ENCODE measurements at regions not wholly inside any gene's neighbourhood (a gene's known extent, or its start where the extent isn't known, plus 50 kb on each side); places are given as distances from the start of the nearest gene placed in this dataset.

DNA sequence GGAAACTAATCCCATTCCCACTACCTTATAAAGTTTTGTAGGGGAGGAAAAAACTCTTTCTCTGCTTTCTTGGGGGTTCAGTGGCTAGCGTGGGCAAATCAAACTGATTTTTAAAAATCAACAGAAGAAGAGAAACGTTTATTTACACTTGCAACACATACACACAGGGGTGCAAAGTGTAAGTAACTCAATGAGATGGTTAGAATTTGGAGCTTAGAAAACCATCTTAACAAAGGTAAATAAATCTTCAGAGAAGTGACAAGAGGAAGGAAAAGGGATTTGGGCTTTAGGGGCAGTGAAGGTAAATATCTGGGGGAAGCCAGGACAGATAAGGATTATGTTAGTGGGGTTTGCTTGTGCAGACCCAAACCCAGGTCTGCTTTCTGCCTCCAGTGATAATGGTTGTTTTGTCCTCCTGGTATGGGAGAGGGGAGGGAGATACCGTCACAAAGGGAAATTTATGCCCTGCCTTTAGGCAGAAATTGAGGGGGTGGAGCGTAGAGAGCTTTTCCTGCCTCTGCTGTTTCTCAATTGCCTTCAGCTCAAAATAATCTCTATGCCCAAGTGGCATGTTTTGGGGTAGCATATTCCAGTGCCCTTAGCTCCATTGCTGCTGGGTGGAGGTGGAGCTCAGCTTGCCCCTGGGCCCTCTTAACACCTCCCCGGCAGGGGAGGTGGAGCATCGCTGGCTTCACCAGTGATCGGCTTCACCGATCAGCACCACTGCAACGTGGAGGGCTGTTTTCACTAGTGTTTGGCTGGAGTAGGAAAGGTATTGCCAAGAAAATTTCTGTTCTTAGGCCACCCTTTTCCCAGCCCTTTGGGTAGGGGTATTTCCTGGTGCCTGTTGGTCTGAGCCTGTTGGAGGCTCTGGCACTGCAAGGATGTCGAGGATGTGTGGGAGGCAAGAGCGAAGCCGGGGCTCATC, 92.2 kb downstream of the TEX51 start:
- no peak for DNase-seq

DNA sequence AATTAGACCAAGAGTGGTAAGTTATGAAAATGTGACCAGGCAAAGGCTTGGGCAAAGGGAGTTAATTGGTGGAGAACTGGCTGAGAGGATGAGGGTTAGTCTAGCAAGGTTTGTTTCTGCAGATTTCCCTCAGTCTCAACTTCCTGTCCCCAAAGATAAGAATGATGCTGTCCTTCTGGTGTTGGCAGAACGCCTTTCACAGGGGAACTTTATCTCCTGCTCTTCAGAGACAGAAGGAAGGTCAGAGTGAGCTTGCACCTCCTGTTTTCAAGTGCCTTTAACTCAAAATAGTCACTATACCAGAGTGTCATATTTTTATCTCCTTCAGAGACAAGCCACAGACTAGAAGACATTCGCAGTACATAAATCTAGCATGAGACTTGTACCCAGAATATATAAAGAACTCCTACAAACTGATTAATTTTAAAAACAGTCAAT, 95.7 kb downstream of the TEX51 start:
- no peak for DNase-seq

DNA sequence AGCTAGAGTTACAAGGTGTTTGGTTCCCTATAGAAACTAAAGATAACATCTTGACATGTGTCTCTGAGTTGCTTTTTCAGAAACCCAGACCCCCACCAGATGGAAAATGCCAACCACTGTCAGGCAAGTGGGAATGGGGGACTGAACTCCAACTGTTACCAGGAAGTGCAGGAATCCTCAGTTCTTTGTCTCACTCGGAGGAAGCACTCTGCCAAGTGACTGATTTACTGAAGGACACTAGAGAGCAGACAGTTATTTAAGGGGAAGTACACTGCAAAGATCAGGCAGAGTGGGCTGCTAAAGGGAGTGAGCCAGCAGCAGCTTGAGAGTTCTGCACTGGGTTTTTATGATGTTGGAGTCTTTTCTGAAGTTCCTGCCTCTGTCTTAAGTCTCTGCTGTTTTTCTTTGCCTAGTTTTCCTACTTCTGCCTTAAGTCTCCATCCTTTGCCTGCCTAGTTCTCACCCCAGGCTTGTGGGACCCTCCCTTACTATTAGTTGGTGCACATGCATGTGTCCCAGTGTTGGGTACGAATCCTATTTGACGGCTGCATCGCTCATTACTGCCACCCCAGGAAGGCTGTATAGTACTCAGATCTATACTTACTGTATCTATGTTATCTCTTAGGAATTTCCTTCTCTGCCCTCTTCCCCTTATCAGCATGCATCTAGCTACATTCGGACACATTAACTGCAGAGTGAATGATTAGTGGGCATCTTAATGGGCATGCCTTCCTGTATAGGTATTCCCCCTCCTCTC, 97.1 kb downstream of the TEX51 start:
- no peak for DNase-seq

- no peak for DNase-seq
These were observed 97.6 kb downstream of the TEX51 start for GRCh38 chr2:126996378-126996699.

Measured in NCI-H526 treated with DMSO at 0.1 percent for 48 hours (cell line).